ENCODE measurements at regions not wholly inside any gene's neighbourhood (a gene's known extent, or its start where the extent isn't known, plus 50 kb on each side); places are given as distances from the start of the nearest gene placed in this dataset.

- TF ChIP-seq, protein P1, sequence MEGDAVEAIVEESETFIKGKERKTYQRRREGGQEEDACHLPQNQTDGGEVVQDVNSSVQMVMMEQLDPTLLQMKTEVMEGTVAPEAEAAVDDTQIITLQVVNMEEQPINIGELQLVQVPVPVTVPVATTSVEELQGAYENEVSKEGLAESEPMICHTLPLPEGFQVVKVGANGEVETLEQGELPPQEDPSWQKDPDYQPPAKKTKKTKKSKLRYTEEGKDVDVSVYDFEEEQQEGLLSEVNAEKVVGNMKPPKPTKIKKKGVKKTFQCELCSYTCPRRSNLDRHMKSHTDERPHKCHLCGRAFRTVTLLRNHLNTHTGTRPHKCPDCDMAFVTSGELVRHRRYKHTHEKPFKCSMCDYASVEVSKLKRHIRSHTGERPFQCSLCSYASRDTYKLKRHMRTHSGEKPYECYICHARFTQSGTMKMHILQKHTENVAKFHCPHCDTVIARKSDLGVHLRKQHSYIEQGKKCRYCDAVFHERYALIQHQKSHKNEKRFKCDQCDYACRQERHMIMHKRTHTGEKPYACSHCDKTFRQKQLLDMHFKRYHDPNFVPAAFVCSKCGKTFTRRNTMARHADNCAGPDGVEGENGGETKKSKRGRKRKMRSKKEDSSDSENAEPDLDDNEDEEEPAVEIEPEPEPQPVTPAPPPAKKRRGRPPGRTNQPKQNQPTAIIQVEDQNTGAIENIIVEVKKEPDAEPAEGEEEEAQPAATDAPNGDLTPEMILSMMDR (IDR thresholded peaks at IDR 0.05) = no peak
- no peak for TF ChIP-seq POLR2A (IDR thresholded peaks at IDR 0.05)
These were observed 320.2 kb upstream of the JARID2 start for GRCh38 chr6:14925699-14926026.
